HG03460 (cell line): ENCODE measurements at regions not wholly inside any gene's neighbourhood (a gene's known extent, or its start where the extent isn't known, plus 50 kb on each side); places are given as distances from the start of the nearest gene placed in this dataset.

Experiments
- ATAC-seq: cut with Tn5 transposase; IDR thresholded peaks from one replicate; pipeline ENCODE4 v1.9.1; 2021; ENCODE audit not compliant: unreplicated experiment

DNA sequence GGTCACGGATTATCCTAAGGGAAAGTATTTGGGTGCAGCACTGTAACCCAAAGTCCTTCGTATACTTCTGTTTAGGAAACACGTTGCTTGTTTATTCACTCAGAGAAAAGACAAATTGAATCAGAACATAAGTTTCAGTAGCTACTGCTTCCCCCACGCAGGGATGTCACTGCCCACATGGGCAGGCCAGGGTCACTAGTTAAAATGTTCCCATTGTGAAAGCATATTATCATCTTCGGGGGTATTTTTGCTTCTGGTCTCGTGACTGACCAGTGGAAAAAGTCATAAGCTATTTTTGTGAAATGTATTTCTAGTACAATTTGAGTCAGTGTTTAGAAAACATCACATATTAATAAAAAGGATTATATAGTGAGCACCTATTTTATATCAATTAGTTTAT, 377.8 kb downstream of the PCDH7 start:
- ATAC-seq = no peak

DNA sequence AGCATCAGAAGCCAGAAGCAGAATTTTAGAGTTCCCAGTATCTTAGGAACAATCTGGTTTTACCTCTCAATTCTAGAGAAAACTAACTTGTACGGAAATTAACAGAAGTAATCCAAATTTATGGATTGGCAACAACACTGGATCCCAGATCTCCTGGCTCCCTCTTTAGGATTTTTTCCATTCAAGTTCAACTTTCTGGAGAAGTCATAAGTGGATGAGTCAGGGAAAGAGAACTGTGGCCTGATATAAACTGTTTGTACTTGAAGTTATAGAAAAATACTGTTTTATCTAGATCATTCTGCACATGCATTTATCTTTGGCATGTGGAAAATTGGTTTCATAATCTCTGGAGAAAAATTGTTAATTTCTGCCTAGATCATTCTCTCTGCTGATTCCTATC, 380.4 kb downstream of the PCDH7 start:
- ATAC-seq = no peak

DNA sequence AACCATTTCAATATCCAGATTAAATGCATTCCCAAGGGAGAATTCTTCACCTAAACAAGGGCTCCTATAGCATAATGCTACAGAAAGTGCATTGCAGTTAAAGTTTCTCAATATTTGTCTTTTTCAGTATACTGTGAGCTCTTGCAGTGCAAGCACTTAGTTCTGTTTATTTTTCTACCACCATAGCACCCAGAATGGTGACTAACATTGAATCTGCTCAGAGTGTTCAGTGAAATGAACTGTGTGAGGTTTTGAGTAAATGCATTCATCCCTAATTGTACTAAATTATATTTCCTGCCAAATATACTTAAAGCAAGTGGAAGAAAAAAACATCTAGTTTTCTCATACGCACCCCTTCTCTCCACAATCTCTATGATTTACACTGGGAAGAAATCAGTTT, 383.9 kb downstream of the PCDH7 start:
- ATAC-seq = no peak

DNA sequence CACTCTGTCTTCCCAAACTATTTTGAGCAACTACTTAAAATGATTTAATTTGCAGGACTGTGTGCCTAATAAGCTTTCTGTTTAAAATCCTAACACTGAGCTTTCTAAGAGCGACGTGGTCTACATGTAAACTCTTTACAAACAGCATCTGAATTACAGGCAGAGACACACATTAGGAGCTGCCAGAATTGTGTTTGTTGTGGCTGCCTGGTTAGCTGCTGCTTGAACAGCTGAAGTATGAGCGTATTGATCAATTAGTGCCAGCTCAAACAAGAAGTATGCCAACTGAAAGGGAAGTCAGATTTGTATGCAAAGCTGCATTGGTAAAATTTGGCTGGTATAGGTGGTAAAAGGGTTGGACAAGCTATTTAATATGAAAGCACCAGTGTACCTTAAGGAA, 384.4 kb downstream of the PCDH7 start:
- no peak for ATAC-seq

DNA sequence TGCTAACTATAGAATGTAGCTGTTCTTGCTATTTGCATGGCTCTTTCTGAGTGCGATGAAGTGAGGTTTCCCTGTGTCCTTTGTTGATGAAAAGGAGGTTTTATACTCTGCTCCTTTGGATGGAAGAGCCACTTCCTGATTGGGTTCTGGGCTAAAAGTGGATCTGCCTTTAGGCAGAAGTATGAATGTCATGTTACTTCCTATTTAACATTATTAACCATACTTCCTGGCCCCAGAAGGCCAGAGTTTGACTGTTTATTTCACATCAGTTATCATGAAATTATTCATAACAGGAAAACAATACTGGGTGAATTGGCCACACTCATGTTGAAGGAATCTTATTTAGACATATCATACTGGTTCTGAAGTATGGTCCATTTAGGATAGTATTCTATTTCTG, 386.2 kb downstream of the PCDH7 start:
- ATAC-seq = no peak

DNA sequence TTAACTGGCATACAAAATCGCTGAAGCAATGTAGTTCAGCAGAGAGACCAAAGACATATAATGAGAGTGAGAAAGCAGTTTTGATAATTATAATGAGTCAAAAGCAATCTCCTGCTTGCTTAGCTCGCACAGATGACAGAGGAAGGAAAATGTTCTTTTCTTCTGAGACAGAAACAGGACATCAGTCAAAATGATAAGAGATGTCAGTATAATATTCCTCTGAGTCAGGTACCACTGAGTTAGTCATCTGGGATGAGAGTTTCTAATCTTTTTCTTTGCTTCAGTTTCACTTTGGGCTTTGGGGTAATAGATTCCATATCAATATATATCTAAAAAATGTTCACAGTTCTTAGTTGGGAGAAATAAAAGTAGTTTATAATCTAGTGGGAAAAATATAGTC, 387.2 kb downstream of the PCDH7 start:
- ATAC-seq = no peak

DNA sequence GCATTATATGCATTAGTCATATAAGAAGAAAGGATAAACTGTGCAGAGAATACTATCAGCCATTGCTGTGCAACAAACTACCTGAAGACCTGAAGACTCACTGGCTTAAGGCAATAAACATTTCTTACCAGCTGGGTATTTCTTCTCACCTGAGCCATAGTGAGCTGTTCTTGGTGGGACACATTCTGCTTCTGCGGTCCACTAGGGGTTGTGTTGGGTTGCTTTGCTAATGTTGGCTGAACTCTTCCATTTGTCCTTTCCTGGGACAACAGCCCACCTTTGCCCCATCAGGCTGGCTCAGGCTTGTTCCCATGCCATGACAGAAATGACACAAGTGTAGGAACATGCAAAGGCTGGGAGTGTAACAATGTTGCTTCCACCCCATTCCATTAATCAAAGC, 388.6 kb downstream of the PCDH7 start:
- no peak for ATAC-seq

DNA sequence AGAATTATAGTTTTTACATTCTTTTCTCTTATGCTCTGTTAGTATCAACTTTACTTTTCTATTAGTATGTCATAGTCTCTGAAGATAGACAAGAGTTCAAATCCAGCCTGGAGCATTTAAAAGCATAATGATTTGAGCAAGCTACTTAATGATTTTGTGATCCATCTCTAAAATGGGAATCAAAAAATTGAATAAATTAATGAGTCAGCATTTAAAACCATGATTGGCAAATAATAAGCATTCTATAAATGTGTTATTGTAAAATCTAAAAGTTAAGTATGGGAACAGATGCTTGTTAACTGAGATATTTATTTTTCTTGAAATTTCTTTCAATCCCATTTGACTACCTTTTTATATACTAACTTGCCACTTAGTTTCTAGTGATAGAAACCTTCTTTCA, 391.6 kb downstream of the PCDH7 start:
- no peak for ATAC-seq

DNA sequence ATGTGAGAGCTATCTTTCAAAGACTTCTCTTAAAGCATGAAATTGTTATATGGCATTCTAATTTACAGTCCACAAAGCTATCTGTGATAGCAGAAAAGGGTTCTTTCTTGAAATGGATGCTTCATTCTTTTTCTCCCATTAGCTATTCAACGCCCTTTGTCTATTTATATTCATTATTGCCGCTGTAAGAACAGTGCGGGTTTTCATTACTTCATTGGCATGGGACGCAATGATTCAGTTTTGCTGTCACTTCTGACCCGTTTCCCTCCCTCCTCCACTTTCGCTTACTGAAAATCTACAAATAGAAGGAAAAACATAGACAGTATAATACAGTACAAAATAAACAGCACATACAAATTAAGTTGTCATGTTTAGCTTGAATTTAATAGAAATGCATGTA, 394.6 kb downstream of the PCDH7 start:
- no peak for ATAC-seq

DNA sequence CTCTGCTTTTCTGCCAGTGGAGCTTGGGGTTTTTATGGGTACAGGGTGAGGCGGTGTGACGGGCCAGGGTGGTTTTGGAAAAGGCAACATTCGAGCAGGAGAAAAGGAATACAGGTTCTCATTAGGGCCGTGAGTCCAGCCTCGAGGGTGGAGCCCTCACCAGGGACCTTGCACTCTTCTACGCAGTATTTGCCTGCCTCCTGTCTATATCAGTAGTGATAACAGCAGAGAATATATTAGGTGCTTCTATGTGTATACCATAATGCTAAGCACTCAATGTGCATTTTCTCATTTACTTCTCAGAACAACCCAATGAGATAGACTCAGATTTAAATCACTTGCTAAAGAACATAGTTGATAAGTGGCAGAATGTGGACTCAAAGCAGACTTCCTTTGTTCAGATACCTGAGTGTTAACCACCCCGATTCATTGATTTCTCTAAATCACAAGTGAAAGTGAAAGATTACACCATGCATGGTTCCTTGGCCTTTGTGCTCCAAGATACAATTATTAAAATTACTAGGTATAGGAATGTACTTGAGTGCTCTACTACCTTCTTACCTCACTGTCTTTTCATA, 403.9 kb downstream of the PCDH7 start:
- no peak for ATAC-seq

DNA sequence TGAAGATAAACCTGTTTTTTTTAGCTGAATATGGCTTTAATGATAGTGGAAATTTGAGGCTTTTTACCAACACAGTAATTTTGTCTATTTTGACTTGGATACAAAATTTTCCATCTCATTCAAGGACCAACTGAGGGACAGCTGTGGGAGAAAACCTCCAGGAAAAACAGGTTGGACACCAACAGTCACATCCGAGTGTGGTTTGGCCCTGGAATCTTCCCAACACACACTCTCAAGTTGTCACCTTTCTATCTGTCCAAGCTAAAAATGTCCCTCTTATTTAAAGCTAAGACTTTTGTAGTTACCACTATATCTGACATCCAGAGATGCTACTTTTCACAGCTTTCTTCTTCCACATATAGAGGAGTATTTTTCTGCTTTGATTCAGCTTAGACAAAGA, 404.9 kb downstream of the PCDH7 start:
- no peak for ATAC-seq

DNA sequence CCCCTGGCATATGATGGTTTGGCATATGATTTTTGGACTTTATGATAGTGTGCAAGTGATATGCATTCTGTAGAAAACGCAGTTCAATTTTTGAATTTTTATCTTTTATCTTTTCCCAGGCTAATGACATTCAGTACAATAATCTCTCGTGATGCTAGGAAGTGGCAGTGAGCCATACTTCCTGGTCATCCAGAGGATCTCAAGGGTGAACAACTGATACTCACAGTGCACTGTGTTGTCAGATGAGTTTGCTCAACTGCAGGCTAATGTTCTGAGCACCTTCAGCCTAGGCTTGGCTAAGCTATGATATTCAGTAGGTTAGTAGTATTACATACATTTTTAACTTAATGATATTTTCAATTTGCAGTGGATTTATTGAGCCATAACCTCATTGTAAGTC, 405.3 kb downstream of the PCDH7 start:
- ATAC-seq = no peak

DNA sequence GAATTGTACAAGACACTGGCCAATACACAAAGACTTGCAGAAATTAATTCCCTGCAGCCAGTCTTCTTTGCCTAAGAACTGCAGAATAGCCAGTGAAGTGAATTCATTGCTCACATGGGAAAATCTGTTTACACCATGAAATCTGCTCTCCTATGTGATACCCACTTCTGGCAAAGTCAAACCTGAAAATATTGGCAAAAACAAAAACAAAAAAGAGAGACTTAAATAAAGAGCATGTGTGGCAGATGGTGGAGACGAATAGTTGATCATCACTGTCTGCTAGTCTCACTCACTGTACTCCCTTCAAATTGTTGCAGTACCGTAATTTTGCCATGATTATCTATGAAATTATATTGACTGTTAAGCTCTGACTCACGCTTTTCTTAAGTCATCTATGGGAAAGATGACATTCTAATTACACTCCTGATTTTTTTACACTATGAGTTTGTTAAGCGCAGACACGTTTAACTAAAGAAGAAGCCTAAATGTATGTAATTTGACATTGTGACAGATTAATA, 406.8 kb downstream of the PCDH7 start:
- ATAC-seq = no peak

DNA sequence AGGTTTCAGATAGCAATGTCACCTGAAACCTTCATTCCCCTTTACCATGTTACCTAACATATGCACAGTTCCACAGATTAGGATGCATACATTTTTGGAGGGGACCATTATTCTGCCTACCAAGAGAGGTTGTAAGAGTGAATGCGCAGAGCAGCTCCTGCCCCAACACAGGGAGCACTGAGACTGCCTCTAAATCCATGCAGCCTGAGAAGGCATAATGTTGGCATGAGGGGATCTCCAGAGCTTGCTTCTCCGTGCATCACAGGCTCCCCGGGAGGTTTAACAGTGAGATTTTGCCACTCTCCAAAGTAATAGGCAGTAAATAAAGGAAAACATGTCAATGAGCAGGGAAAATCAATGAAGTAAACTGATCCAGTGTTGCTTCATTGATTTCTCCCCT, 410.8 kb downstream of the PCDH7 start:
- ATAC-seq = no peak

DNA sequence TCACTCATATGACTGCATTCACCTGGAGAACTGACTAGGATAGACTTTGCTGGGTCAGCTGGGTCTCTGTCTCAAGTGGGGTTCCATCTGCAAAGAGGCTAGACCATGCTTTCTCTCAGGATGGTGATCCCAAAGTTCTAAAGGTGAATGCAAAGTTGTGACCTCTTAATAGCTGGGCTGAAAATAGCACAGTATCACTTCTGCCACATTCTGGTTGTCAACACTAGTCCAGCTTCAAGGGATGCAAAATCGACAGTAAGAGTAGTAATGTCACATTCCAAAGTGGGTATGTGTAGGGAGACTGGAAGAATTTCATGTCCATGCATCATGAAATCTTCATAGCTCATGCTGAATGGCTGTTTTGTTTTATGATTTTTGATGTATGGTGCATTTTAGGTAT, 414.6 kb downstream of the PCDH7 start:
- ATAC-seq = no peak

DNA sequence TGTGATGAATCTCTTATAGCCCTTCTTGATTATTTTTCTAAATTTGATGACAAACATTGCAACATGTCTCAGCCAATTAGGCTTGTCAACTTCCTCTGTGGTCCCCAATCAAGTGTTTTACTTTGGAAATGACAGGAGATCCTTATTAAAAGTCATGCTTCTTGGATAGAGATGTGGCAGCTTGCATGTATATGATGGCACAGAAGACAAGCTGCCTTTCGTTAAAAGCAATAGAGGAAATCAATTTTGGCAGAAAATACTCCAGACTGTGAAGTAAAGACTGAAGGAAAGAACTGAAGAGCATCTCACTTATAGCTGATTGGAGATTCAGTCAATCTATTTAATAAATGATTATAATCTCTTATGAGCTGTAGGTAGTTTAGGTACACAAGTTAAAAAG, 419.6 kb downstream of the PCDH7 start:
- ATAC-seq = no peak

DNA sequence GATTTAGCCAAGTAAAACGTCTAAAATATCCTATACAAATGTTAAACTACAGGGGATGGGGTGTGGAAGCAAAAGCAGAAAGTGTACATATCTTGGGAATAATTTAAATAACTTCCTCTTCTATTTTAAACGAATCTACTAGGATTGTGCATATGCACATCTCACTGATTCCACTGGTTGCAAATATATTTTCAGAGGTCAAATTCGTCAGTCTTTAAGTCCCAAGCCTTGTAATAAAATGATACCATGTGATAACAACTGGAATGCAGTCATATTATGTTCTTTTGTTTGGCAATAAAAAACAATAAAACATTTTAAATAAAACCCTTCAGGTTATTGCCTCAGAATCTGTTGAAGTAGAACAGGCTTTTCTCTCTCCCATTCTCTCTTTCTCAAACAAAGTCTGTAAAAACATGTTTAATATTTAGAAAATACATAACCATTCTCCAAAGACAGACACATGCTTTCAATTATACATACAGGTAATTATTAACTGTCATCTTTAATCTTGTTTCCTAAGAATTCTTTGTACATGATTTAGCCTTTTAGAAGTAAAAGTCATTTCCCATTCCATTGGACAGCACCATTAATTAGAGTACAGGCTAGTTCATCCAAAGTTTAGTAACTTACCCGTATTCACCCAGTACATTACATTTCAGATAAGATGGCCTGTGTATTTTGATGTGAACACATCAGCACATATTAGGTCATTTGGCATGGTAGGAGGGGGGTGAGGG, 421.1 kb downstream of the PCDH7 start:
- no peak for ATAC-seq

DNA sequence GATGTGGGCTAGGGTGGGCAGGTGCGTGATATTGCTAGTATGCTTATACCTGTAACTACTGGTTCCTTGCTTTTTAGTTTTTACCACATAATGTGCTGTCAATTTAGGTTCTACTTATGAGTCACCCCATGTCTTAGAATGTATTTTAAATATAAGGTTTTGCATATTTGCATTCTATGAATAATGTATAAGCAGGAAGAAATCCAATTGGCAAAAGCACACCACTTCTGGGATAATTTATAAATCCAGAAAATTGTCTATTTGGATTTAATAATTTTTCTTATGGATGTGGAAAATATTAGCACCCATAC, 421.6 kb downstream of the PCDH7 start:
- ATAC-seq = no peak

DNA sequence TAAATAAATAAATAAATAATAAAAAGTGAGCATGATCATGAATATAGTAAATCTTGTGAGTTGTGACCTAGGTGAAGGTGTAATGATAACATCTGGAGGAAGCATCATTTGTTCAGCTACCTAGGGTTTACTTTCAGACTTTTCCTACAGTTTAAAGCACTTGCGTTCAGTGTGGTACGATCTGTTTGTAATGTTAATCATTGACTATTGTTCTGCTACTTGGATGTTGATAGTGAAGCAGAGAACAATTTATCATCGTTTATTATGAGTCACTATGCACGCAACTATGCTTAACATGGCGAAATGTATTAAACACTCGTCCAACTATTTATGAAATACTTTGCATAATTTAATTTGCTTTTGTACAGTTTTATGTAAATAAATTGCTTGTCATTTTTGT, 426.2 kb downstream of the PCDH7 start:
- no peak for ATAC-seq

DNA sequence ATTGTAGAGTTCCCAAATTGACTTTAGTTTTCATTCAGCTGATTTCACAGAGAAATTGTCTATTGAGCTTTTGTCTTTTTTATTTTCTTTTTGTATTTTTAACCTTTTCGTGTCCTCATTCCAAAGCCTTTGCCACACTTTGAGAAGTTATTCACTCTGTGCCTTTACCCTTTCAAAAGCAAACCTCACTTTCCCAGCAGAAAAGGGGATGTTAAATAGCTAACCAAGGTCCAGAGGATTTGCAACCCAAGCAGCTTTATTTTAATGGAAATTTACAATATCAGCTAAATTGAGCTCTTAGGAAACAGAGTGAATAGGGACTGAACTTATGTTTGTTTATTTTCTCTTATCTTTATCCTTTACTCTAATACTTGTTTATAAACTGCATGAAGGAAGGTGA, 428.8 kb downstream of the PCDH7 start:
- ATAC-seq = no peak

DNA sequence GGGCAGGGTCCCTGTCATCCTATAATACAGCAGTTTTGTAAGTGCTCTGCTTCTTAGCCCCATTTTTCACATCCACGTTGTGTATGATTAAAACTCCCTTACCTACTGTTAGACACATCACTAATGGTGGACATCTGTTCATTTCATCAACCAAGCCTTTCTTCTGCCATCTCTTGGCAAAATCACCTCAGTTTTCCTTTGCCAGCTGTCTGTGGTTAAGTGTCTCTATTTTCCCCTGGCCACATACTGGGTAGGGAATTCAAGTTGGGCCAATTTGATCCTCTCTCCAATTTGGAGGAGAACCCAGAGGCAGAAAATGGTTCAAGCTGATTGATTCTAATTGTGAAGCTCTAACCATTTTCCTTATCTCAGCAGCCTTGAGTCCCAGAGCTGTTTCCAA, 436.1 kb downstream of the PCDH7 start:
- no peak for ATAC-seq

DNA sequence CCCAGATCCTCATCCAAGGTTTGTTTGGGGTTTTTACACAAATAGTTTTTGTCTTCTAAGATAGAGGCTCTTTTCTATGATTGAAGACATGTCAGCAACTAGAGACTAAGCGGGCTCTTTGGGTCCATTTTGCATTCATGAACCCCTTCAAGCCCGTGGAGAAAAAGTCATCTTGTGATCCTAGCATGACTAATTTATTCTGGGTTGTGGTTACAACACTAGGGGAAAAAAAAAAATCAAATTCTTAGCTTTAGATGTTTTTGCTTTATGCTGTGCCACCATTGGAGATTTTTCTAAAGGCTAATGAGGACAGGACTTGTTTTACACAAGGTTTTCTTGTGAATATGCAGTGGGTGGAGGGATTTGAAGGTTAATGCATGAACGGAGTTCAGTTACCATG, 440.0 kb downstream of the PCDH7 start:
- no peak for ATAC-seq

DNA sequence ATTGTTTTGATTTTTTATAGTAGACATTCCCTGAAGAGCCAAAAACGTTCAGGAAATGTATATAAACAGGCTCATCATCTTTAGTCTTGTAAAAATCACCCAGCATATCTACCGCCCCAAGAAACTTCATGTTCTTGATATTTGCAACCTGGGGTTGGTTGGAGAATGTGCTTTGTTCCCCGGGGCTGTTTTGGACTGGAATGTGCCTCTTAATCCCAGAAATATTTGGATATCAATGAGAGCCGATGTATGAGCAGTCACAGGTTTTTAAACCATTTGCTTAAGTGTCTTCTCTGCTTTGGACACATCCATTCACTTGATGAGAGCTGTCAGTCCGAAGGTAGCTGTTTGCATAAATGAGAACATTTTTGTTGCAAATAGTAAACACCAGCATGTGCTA, 449.7 kb downstream of the PCDH7 start:
- ATAC-seq = no peak
